ENCODE measurements at regions not wholly inside any gene's neighbourhood (a gene's known extent, or its start where the extent isn't known, plus 50 kb on each side); places are given as distances from the start of the nearest gene placed in this dataset.

GRCh38 chr4:155597281-155597680 is 69.4 kb upstream of the GUCY1A1 start (continued):
- no peak for TF ChIP-seq ZBTB40 (IDR thresholded peaks at IDR 0.05)
- no peak for TF ChIP-seq ZBTB40 (CRISPR knock-in tag; IDR thresholded peaks at IDR 0.05)
- TF ChIP-seq EWSR1 (IDR thresholded peaks at IDR 0.05; ENCODE audit: borderline replicate concordance, low read depth, partially characterized antibody) = no peak

Measured in K562 (cell line).